NOMO-1 treated with dmso at 0.1 percent for 144 hours (cell line): ENCODE measurements at regions not wholly inside any gene's neighbourhood (a gene's known extent, or its start where the extent isn't known, plus 50 kb on each side); places are given as distances from the start of the nearest gene placed in this dataset.
"Not testable (repeated sequence)": the region's sequence is repeated elsewhere in the genome, so short reads cannot be mapped to it uniquely, and the experiment has no call there.

Experiments
- DNase-seq: peaks from one replicate; lab custom pipeline; 2025; ENCODE audit not compliant: unreplicated experiment; lab: John Stamatoyannopoulos, UW

DNA sequence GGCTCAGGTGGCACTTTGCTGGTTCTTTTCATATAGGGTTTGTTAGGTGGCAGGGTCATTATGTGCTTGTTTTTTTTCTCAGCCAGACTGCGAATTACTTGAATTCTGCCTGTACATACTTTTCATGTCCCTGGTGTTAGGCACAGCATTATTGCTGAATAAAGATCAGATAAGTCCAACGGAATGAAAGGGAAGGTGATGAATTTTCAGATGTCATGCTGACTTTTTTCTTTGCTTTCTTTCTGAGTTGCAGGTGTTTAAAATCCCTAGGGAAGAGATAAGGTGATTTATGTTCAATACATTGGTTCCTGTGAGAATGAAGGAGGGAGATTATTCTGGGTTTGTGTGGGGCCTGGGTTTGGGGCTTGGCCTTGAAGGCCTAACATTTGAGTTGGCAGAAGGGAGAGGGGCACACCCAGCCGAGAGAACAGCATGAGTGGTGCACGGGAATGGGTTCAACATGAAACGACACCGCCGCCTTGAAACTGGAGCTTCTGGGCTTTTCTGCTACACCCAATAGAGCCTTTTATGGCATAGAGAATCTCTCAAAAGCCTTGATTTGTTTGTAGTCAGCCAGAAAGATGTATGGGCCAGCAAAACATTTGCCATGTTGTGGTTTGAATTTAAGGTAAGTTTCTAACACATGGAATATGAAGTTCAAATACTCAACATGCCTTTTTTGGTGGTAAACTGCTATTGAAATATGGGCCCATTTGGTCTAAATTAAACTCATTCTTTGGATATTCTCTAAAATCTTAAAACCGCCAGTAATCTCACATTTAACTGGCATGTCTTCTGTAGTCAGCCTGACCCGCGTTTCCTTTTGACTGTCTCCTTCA lies 477.0 kb downstream of the PCNX1 start:
- DNase-seq: no peak

DNA sequence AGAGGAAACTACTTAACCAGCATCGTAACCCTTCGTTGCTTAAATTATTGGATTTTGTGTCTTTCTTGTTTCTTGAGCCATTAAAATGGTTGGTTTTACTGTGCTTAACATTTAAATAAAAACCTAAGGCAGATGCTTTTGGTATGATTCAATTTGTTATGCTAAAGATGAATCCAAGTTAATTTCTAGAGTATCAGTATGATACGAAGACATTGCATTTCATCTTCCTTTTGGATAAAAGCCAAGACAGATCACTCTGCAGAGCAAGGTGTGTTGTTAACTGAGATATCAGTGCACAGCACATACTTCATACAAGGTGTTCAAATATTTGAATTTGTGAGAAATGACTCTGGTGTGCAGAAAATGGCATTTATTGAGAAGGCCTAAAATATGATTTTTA lies 480.5 kb downstream of the PCNX1 start:
- DNase-seq: no peak

DNA sequence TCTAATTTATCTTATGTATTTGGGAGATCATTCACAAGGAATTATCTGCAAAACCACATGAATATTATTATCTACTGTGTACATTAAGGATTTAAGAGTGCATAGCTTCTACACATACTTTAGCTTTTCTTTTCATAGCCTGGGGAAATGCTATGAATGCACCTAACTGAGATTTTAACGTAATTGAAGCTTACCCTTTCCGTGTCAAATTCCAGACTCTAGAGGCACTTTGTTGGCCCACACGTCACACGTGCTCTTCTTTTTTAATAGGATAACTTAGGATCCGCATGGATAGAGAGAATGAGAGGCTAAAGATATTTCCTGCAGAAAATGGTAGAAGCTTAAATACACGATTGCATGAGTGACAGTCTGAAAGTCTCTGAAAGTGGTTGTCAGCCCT lies 481.1 kb downstream of the PCNX1 start:
- DNase-seq: no peak

DNA sequence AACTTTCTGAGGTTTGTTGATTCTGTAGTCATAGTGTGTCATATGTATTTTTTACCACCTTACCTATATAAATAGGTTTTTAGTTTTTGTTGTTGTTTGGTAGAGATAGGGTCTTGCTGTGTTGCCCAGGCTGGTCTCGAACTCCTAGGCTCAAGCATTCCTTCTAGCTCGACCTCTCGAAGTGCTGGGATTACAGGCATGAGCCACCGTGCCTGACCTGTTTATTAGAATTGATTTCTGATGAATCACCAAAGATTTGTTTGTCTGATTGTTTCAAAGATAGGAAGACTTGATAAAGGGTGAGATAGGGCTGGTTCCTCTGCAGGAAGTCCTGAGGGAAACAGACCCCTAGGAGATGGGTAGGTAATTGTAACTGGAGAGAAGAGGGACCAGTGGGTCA lies 481.6 kb downstream of the PCNX1 start:
- no peak for DNase-seq

DNA sequence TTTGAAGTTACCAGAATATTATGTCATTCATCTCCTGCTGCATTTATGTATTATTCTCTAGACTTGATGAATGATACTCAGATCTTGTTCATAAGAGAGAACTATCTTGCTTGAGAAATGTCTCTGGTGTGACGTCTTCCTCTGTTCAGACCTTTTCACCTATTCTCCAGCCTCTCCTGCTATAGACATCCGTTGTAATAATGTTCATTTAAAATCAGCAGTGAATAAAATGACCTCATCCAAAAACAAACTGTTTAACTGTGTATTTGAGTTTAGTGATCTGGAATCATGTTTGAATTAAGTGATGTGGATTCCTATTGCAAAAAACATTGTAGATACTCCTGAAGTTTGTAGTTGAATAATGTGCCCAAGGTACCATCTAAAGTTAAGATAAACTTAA lies 487.1 kb downstream of the PCNX1 start:
- no peak for DNase-seq

DNA sequence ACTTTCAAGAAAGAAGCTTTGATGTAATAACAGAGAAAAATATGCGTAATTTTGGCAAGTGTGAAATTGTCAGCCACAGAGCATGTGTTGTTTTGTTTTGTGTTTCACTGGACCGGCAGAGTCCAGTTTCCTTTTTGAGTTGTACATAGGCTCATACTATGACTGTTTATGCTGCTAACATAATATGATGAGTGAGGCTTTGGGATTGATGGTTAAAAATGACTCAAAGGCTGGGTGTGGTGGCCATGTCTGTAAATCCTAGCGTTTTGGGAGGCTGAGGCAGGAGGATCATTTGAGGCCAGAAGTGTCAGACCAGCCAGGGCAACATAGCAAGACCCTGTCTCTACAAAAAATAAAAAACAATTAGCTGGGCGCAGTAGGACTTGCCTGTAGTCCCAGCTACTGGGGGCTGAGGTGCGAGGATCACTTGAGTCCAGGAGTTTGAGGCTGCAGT lies 487.9 kb downstream of the PCNX1 start:
- DNase-seq: no peak

DNA sequence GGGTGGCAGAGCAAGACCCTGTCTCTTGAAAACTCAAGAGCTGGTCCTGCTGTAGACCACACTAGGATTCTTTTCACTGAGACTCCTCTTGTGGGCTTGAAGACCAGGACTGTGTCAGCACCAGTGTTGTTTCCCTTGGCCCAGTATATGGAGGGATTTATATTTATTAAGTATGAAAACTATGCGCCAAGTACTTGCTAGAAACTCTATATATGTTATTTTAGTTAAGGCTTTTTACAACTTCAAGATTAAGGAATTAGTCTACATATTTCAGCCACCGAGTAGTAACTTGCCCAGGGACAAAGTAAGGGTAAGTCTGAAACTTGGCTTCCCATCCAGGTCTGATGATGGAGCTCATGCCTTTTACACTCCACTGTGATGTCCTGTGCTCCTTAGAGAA lies 488.4 kb downstream of the PCNX1 start:
- DNase-seq: no peak

DNA sequence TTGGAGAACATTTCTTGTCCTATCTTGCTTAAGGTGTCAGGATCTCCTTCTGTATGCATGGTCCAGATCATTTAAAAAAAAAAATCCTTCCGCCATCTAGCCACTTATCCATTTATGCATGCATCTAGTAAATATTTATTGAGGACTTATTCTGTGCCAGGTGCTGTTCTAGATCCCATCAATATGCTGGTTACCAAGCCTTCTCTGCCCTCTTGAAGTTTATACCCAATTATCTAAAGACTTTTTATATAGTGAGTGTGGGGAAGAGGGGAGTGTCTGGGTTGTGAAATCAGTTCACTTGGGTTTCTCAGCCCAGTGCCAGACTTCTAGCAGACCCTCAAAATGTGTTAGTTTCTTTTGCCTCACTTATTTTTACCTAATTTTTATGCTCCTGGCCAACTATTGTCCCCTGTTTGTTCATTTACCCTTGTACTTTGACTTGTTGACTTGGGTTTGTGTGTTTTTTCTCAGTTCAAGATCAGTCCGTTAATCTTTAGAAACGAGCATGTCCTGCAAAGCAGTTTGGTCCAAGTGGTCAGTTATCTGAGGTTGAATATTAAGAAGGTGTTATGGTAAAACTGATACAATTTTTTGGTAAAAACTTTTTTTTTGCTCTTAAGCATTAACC lies 488.9 kb downstream of the PCNX1 start:
- DNase-seq: no peak

DNA sequence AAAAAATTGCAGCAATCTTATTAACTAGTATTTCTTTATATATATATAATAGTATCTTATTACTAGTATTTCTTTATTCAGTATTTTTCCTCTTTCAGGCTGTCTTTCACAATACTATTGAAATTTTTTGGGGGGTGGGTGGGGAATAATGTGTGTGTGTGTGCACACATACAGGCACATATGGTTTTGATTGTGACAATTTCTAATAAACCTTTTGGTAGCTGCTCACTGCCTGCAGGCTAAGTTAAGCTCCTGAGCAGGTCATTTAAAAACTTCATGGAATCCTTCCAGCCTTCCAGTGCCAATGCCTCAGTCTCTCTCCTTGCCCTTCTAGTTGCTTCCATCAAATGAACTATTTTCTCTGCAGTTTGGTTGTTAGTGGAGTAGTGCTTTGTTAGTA lies 490.1 kb downstream of the PCNX1 start:
- no peak for DNase-seq

DNA sequence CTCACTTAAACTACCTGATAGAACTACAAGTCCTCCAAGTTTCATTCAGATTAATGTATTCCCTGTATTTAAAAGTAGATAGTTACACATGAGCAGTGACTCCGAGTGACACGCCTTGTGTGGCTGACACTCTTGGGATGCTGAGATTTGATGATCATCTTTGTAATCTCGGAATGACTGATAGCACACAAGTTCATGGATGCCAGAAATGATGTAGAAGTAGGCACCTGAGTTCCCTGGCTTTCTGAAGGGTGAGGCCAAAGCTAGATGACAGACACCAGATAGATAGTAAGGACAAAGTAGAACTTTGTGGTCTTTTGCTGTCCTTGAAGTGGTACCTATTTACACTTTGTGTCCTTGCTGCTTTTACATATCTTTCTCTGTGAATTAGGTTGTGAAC lies 491.2 kb downstream of the PCNX1 start:
- DNase-seq: no peak

DNA sequence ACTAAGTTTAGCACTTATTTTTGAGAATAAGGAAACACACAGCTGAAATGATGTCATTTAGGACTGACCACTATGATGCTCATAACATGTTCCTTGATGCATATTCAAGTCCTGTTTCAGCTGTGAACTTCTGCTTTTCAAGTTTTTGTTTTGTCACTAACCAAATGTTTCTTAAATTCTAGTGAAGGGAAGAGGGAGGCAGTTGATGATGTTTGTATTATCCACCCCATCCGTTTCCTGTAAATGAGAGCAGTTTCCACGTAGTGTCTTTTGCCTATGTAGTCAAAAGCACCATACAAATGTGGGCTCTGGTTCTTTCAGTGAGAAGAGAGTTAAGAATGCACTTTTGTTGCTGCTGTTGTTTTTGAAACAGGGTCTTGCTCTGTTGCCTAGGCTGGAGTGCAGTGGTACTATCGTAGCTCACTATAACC lies 491.8 kb downstream of the PCNX1 start:
- peak; percentile 54 for DNase-seq

DNA sequence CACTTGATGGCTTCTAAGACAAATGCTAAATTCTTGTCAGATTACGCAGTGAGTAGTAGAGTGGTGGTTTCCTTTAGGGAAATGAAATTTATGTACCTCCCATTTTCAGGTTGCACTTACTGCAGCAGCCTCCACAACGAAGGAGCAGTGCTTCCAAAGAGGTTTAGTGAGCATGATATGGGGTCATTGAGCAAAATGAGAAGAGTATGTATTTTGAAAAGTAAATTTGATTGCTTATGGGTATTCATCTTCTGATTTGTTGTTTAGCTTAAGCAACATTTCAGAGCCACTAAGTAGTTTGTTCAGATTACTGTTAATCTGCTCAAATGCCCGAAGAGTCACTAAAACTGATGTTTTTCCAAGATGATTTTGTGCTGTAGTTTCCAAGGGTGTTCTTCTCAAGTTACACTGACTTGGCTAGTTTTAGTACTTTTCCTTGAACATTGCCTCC lies 493.6 kb downstream of the PCNX1 start:
- no peak for DNase-seq

DNA sequence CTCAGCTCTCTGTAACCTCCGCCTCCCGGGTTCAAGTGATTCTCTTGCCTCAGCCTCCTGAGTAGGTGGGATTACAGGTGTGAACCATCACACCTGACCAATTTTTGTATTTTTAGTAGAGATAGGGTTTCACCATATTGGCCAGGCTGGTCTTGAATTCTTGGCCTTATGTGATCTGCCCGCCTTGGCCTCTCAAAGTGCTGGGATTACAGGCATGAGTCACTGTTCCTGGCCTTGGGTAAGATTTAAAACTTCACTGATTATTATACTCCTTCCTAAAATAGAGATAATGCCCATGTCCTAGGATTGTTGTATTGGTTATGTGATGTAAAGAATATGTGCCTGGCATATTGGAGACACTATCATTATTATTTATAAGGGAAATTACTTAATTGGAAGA lies 495.2 kb downstream of the PCNX1 start:
- not testable (repeated sequence) for DNase-seq

DNA sequence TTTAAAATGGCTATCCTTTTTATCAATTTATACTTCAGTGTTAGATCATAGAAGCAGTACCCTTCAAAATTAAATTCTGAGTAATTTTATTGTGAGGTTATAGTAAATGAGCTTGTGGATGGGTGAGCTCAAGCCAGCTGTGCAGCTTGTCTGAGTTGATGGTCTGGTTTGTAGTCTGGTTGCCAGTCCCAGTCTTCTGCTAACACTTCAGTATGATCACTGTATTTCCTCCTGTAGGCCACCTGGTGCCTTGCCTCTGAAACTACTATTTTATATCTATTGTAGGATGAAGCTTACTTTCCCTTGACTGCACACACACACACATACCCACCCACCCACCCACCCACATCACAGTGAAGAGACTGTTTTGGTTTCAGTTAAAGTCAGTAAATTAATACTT lies 496.4 kb downstream of the PCNX1 start:
- DNase-seq: no peak

DNA sequence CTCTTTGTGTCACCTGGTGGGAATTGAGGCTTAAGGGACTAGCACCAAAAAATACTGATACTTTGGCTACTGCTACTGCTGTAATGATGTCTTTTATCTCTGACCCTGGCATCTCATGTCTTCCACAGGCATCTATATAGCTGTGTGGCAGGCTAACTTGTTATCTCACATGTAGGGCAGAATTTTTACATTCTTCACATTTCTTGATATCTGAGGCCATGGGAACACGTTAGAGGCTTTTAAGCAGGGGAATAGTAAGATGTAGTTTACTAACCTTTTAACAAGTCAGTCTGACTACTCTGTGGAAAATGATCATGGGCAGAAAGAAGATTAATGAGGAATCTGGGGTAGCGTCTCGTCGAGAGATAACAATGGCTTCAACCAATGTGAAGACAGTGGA lies 498.4 kb downstream of the PCNX1 start:
- no peak for DNase-seq

DNA sequence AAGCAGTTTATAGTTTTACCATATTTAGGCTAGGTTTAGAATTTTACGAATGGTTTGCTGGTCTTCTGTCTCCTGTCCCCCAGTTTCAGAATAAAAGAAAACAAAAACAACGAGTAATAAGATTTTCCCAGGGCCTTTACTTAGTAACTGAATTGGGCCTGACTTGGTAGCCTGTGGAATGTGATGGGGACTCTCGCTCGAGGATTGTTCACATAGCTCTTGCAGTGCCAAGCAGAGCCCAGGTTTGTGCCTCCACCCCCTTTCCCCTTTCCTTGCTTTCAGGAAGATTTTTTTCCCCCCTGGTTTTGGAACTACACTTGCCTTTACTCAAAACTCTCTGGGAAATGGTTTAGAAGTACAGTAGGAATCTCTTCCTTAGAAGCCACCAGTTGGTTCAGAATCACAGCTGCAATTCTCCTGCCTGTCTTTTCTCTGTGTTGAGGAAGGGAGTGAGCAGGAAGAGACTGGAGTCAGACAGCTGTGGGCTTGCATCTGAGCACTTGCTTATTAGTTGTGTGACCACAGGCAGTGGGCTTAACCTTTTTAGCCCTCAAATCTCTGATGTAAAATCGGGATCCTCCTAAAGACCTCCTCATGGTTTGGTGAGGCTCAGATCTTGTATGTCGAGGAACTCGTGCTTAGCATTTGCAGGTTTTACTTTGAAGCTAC lies 501.2 kb downstream of the PCNX1 start:
- no peak for DNase-seq

DNA sequence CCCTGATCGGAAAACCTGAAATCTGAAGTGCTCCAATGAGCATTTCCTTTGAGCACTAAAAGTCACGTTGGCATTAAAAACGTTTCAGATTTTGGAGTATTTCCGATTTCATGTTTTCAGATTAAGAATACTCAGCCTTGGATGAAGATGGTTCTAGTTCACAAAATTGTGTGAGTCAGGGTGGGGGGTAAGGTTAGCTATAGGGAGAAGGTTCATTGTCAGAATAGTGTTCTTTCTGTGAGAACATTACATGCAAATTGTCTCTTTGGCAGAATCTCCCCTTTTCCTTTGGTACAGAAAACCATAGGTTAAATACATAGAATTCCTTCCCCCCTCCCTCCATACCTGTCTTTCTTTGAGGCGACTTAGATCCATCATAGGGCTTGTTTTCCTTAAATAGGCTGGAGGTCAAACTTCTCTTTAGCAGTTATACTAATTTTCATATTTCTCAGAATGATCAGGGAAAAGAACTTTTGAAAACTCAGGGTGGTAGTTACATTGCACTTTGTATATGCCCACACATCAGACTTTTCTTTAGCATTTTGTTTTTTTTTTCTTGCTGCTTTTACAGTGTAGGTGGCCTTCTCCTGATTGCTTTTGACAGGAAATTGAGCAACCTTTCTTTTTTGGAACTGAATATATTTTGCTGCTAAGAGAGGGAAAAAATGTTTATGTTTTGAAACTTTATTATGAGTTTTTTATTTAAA lies 503.5 kb downstream of the PCNX1 start:
- no peak for DNase-seq

DNA sequence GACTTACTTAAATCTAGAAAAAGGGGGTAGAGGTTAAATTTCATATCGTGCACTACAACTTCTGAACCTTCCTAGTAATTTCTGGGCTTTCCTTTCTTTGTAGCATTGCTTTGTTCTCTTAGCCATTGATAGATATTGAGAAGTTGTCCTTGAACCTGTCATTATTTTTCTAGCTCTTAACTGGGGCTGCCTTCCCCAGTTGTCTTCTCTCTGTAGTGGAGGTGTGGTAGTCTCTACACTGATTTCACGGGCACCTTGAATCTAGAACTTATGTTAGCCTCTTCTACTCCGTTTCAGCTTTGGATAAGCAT lies 504.0 kb downstream of the PCNX1 start:
- DNase-seq: no peak

DNA sequence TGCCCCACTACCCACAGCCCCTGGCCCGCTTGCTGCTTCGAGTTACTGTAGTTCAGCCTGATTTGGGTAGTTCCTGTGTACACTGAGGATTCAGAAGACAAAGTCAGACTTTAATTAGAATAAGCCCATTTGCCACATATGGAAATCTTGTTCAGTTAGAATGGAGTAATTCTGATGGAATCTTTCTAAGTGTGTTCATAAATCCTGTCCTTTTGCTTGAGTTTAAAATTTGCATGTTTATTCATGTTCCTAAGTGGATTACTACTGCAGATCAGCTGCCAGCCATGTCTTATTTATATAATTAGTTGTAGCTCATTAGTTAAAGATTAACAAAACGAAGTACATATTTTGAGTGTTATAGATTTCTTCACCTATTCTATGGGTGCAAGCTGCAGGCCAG lies 504.5 kb downstream of the PCNX1 start:
- no peak for DNase-seq

DNA sequence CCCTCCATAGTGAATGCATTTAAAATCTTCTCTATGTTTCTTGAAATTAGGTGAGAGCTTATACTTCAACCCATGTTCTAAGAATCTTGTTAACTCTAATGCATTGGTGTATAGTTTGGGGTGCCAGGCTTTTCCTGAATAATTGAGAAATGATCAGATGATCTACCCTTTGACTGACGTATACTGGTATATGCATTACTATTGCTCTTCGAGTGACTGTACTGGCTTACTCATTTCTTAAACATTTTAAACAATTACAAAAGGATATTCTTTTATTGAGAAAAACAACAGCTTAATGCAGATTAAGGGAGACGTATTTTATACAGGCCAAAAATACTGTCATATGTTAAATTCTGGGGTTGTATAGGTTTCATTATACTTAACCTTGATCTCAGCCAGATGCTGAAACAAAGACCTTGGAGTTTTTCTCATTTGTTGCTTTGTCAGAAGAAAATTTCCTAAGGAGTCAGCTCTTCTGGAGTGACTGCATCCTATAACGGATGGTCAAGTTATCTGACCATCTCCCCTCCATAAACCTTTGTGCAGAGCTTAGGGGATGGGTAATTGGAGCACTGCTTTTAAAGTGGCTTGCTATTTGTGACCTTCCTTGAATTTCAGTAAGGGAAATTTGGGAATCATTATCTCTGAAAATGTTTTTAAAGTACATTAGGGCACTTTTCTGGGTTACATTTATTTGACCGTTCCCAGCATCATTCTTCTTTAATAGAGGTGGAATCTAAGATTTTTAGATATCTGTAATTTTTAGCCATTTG lies 507.6 kb downstream of the PCNX1 start:
- no peak for DNase-seq

DNA sequence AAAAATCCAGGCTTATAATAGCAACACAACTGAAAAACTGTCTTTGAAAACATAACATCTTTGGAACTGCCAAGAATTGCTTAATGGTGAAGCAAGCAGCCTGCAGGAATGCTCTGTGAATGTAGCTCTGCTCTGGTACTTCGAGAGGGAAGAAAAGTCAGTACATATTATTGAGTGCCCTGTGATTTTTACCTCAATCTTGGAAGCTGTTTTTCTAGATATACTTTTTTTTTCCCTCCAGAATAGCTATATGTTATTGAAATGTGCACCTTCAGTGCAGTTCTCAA lies 508.1 kb downstream of the PCNX1 start:
- no peak for DNase-seq
